ENCODE measurements at regions not wholly inside any gene's neighbourhood (a gene's known extent, or its start where the extent isn't known, plus 50 kb on each side); places are given as distances from the start of the nearest gene placed in this dataset.

- DNase-seq (ENCODE audit: extremely low read depth in 1 of 2, low read depth in 1 of 2) = no peak
Measured at GRCh38 chr15:93835344-93835743, 396.0 kb upstream of the MCTP2 start.

GRCh38 chr15:93831641-93832040, 399.7 kb upstream of the MCTP2 start:
- DNase-seq (ENCODE audit: extremely low read depth in 1 of 2, low read depth in 1 of 2) = no peak

GRCh38 chr15:93830221-93831080, 400.9 kb upstream of the MCTP2 start:
- DNase-seq (ENCODE audit: extremely low read depth in 1 of 2, low read depth in 1 of 2) = no peak

DNA sequence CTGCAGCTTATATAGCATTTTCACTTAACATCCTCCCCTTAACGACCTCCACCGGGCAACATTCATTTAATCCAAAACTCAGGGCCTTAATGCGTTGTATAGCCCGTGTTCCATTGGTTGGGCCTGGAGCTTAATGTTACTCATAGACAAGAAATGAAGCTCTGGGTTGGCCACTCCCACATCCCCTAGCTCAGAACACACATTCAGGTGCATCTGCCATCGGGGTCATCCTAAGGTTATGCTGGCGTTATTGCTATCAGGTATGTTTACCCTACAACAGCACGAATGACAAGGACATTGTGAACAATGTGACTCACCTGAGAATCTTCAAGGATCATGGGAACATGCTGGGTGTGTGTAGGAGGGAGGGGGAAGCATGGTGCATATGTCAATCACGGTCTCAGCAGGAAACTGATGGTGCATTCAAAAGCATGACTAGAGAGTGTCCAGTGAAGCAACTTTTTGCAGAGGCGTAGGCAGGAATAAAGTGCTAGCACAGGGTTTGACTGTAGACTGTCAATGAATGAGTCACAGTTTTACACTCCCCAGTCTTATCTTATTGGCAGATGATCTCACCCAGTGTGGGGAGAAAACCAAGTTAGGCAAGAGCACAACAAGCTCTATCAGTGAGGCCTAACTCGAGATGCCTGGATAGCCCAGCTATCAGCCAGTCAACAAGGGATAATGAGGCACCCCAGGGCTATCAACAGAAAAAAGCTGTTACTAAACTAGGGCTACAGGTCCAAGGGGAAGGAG, 402.1 kb upstream of the MCTP2 start:
- no peak for DNase-seq (ENCODE audit: extremely low read depth in 1 of 2, low read depth in 1 of 2)

DNA sequence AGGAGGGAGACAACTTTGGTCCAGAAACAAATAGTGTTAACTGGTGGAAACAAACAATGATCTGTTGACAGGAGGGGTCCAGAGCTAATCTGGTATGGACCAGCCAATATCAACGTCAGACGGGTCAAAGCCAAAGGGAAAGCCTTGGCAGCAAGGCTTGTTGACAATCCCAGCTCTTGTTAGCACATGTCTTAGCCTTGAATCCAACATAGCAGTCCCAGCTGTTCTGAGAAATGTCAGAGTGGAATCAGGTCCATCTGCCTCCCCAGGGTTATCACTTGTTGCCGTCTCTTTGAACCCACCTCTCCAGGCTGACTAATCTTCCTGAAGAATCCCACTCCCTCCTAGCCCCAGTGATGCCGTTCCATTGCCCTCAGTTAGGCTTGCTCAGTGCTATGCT, 404.6 kb upstream of the MCTP2 start:
- no peak for DNase-seq (ENCODE audit: extremely low read depth in 1 of 2, low read depth in 1 of 2)

DNA sequence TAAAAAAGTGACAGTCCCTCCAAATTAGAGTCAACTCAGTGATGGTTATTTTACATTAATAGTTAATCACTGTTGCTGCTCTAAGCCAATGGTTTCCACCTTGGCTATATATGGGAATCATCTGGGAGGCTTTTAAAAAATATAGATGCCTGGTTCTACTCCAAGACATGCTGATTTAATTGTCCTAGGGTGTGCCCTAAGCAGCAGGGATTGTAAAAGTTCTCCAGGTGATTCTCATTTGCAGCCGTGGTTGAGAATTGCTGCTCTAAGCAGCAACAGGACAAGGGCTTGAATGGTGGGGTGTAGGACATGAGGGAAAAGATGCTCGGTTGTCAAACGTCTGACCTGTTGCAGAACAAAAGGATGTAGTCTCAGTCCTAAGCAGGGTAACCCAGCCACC, 405.1 kb upstream of the MCTP2 start:
- DNase-seq (ENCODE audit: extremely low read depth in 1 of 2, low read depth in 1 of 2) = no peak

- DNase-seq (ENCODE audit: extremely low read depth in 1 of 2, low read depth in 1 of 2) = no peak
Measured at GRCh38 chr15:93825682-93826081, 405.7 kb upstream of the MCTP2 start.

DNA sequence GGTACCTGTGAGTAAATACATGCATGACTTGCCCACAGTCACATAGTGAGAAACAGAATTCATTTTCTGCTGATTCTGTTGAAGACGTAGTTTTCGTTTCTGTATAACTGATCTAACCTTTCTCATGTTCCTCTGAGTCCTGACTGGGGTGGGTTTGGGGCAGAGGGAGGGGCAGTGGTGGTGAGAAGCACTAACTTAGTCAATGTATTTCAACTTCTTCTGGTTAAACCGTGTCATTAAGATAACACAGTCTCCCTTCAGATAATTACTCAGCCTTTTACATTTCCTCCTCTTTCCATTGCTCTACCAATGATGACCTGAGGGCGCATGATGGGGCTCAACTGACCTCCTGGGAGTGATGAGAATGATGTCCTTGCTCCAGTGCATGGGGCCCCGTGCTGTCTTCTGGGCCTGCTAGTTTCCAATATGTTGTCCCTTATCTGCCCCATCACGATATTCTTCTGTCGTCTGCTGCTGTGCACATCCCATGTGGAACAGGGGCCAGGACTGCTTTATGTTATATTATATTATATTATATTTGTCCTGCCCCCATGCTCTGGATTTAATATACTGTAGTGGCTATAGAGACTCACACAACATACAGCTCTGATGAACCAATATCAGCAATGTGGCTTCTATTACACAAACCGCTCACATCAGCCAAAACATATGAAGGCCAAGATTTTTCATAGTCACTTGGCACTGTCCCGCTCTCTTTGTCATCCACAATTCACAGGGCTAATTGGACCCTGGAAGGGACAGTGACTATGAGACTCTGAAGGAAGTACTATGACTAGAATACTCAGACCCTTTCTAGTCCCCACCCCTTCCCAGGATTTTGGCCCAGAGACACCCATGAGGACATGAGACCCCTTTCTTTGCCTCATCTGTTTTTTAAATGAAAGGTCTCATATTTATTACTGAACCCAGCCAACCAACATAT, 407.1 kb upstream of the MCTP2 start:
- no peak for DNase-seq (ENCODE audit: extremely low read depth in 1 of 2, low read depth in 1 of 2)

- no peak for DNase-seq (ENCODE audit: extremely low read depth in 1 of 2, low read depth in 1 of 2)
Measured at GRCh38 chr15:93820566-93820965, 410.8 kb upstream of the MCTP2 start.

DNA sequence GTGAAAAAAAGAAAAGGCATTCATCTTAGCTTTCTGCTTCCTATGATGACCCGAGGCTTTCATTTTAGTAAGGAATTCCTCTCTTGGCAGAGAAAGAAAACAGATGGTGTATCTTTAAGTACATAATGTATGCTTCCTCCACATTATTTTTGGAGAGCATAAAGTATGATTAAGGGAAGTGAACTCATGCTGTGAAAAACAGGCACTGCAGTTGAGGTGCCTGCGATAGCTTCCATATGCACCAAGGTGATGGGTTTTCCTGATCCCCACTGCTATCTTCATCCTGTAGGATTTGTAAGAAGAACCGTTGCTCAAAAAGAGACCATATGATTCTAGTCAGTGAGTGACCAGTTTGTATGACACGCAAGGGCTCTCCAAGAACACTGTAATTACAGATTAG, 411.5 kb upstream of the MCTP2 start:
- DNase-seq (ENCODE audit: extremely low read depth in 1 of 2, low read depth in 1 of 2) = no peak

- DNase-seq (ENCODE audit: extremely low read depth in 1 of 2, low read depth in 1 of 2) = no peak
Measured at GRCh38 chr15:93816815-93817214, 414.5 kb upstream of the MCTP2 start.

DNA sequence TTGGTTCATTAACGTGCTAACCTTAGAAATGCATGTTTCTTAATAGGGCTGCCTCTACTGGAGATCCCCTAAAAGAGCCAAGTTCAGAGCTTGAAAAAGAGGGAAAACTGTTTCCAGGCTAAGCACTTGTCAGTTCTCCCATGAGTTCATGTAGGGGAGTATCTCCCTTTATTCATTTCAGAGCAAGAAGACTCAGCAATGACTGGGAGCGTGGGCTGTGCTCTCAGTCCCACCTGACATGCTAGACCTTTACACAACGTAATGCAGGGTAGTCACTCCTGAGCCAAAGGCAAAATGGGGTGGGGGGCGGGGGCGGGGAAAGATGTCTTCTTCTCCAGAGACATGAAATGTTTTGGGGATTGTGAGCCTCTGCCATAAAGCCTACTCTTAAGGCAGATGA, 420.1 kb upstream of the MCTP2 start:
- DNase-seq (ENCODE audit: extremely low read depth in 1 of 2, low read depth in 1 of 2) = no peak

GRCh38 chr15:93809516-93809915, 421.8 kb upstream of the MCTP2 start:
- no peak for DNase-seq (ENCODE audit: extremely low read depth in 1 of 2, low read depth in 1 of 2)

DNA sequence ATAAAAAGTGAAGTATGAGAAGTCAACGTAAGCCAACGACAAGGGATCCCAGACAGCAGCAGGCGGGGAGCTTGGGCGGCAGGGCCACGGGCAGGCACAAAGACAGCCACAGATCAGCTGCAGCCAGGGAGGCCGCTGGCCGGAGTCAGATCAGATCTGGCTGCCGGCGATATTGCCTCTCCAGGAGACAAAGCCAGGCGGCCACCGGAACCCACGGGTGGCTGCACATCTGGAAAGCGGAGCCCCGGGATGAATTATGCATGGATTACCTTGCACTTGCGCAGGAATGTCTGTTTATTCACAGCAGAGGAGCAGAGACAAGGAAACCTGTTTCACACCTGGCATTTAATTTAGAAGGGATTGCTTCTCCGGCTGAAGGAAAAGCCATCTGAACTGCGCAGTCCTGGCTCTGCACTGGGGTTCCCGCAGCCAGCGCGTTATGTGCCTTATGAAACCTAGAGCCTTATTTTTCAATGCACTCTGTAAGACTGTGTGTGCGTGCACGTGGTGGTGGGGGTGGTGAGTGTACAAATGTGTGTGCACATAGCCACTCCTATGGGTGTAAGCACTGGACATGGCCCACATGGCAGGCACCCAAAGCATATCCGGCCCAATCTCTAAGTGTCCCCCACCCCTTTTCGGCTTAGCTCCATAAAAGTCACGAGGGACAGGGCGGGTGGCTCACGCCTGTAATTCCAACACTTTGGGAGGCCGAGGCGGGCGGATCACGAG, 427.8 kb upstream of the MCTP2 start:
- no peak for DNase-seq (ENCODE audit: extremely low read depth in 1 of 2, low read depth in 1 of 2)

GRCh38 chr15:93801206-93801605, 430.2 kb upstream of the MCTP2 start:
- no peak for DNase-seq (ENCODE audit: extremely low read depth in 1 of 2, low read depth in 1 of 2)

DNA sequence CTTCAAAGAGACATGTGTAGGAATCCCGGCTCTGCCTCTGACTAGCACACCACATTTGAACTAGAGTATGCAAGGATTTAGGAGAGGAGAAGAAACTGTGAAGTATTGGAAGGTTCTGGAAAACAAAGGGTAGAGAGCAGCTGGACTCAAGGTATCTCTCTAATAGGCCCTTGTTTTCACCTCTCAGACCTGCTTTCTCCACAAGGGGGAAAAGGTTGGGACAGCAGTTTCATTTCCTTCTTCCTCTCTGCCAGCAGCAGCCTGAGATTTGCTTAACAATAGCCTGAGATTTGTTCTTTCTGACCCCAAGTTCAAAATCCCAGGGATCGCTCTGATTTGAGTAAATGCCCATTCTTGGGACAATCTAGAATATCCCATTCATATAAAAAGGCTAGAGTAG, 430.6 kb upstream of the MCTP2 start:
- DNase-seq (ENCODE audit: extremely low read depth in 1 of 2, low read depth in 1 of 2) = no peak

GRCh38 chr15:93789441-93789840, 441.9 kb upstream of the MCTP2 start:
- no peak for DNase-seq (ENCODE audit: extremely low read depth in 1 of 2, low read depth in 1 of 2)

GRCh38 chr15:93780073-93780472, 451.3 kb upstream of the MCTP2 start:
- no peak for DNase-seq (ENCODE audit: extremely low read depth in 1 of 2, low read depth in 1 of 2)

DNA sequence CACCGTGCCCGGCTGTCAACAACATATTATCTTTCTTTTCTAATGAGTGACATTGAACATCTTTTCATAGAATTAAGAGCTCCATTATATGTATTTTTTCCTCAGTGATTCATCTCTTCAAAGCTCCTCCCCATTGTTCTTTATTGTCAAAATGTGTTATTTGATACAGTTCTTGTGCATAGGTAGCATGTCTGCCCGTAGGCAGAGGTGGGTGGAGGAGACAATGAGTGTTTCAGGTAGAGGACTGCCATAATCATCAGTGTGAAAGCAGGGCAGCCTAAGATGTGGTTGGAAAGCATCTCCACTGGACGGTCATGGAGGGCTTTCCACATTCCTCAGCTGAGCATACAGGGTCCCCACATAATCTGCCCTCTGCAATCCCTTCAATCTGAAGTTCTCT, 452.0 kb upstream of the MCTP2 start:
- no peak for DNase-seq (ENCODE audit: extremely low read depth in 1 of 2, low read depth in 1 of 2)

DNA sequence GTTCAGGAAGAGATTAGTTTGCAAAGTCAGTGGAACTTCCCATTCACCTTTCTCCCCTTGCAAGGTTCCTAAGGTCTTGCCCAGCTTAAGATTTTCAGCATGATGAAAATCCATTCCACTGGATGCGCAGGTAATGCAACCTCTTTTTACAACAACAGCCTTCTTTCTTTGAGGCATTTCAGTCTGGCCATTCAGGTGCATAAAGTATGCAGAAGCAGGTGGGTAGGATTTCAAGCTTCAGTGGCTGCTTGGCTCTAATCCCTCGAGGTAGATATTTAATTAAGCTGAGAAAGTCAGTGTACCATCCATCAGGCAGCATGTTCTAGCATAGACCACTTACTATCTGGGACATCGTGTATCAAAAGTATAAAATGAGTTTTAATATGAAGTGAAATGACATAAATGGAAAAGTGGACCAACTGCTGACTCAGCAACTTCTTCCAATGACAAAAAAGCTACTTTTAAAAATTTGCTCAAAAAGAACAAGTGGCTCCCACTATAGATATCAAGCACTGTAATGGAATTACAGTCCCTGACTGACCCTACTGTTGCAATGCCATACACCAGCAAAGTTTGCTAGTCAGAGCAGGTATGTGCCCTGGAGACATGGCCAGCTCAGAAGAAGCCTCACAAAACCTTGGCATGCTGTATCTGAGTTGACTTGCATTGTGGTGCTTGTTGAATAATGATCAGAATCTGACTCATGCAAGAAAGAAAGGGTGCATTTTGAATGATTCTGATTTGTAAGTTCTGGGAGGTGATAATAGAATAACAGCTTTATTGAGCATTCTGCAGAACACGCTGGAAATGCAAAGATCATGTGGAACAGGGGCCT, 459.9 kb upstream of the MCTP2 start:
- no peak for DNase-seq (ENCODE audit: extremely low read depth in 1 of 2, low read depth in 1 of 2)
